ENCODE measurements at regions not wholly inside any gene's neighbourhood (a gene's known extent, or its start where the extent isn't known, plus 50 kb on each side); places are given as distances from the start of the nearest gene placed in this dataset.
A peak's percentile ranks its signal among the peaks of the same experiment; 100 is the strongest.

DNA sequence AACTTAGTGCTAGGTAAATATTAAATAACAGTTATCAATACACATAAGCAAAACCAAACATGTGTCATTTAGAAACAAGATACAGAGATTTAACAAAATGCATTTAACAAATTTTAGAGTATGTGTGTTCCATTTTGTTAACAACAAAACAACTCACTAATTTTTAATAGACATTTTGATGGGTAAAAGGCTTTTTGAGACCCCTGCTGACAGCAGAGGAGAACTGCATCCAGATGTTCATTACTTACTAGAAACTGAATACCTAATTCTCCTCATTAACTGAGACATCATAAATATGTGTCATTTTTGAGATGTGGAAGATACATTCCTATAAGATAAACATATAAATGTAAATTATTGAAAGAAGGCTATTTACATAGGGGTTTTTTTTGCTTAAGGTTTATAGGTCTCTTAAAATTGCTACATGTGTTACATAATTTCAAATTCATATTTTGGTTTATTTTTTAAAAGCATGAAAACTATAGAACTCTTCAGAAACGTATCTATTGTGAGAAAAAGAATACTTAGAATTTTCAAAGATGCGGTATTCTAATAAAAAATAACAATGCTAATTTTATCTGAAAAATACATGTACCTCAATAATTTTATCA lies 1009.8 kb downstream of the TUSC7 start:
- DNase-seq (ENCODE audit: low read depth): peak; percentile 27

DNA sequence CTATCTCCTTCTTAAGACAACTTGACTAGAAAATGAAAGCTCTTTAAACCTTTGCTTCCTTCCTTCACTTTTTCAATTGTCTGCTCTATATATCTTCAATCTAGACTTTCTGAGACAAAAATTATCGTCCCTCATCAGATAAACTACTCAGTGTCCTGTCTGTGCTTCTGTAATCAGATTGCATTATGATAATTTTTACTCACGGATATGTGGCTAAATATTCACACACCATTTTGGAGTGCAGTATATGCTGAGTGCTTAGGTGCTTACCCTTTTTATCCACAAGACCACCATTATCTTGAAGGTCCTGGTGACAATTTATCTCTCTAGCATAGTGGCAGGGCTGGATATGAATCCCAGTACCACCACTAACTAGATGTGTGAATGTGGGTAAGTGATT lies 1012.3 kb downstream of the TUSC7 start:
- DNase-seq (ENCODE audit: low read depth): no peak

DNA sequence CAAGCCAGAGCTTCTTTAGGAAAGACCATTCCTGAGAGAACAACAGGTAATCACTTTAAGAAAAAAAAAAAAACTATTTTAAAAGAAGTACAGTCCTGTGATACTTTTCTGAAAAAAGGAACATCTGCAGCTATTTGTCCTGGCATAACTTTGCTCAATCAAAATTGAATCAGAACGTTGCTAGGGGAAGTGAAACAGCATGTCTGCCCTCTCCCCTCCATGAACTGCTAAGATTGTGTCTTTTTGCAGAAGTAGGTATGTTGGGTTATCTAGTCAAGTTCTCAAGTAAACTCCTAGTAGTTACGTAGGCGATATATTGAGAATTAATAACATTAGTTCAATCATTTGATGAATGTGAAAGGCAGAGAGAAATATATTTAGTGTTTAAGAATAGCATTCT lies 1013.3 kb downstream of the TUSC7 start:
- DNase-seq (ENCODE audit: low read depth): no peak

DNA sequence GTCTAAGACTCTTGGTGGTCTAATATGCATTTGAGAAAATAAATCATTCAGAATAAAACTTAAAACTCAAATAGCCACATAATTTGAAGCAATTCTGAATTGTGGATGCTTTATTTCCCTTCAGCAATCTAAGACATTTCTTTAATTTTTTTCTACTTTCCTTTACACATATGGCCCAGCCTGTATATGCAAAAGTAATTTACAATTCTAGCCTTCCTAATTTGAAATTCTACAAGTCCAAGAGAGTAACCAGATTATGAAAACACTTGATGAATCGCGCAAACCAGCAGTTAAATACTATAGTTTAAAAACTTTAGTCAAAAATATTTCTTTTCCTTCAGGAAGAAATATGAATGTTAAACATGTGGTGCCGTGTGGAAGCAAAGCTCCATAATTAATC lies 1014.2 kb downstream of the TUSC7 start:
- DNase-seq (ENCODE audit: low read depth): no peak

DNA sequence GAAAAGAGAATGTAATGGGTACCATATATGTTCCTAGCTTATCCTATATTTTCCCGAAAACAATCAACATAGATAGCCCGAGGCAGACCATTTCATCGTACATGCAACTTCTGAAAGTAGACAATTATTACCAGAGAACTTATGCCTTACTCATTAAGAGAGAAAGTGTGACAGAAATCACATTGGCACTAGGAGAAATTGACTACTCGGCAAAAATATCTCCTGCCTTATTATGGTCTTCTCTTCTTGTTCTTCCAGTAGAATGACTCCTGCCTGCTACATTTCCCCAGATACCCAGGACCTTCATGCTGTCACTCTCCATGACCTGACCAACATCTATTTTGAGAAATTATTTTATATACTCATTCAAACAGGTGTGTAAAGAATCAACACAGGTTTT lies 1015.7 kb downstream of the TUSC7 start:
- no peak for DNase-seq (ENCODE audit: low read depth)

DNA sequence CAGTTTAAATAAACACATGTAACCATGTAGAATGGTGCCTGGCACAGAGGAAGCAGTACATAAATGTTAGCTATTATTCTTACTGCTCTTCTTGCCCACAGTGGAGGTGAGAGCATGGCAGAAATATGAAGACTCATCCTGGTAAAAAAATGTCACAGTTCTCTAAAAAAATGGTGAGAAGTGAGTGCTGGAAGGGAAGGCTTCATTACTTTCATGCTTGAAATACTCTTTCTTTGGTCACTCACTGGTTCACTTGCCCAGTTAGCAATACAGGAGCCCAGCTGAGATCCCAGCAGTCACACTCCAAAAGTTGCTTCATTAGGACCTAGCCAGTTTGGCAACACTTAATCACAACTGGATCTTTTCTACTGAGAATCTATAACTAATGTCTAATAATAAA lies 1017.2 kb downstream of the TUSC7 start:
- DNase-seq (ENCODE audit: low read depth): no peak

DNA sequence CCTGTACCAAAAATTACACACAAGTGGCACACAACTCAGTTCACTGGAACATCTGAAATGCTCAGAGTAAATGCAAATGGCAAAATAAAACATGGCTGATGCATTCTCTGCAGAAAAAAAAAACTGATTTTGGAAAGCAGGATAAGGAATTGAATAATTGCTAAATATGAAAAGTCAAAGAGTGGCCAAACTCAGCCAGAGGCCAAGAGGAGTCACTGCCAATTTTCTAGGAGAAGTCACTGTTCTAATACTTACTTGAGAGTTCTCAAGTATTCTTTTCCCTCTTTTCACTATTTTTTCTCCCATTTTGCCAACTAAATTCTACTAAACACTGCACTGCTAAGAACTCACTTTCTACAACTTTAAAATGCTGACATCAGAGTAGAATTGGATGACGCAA lies 1018.6 kb downstream of the TUSC7 start:
- DNase-seq (ENCODE audit: low read depth): no peak

DNA sequence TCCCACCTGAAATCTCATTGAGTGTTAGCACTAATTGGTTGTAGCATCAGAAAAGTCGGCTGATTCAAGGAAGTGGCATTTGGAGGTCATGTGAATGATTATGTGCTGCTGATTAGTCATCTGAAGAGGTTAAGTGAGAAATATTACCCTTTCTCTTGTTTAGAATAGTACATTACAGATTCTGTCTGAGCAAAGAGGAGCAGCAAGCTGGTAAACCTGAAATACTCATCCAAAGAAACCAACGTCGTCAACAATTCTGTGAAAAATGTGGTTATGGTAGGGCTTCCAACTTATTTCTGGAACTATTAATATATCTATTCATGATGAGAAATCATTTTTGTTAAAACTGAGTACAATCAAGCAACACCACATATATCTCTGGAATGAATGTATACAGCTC lies 1024.9 kb downstream of the TUSC7 start:
- DNase-seq (ENCODE audit: low read depth): peak; percentile 69

DNA sequence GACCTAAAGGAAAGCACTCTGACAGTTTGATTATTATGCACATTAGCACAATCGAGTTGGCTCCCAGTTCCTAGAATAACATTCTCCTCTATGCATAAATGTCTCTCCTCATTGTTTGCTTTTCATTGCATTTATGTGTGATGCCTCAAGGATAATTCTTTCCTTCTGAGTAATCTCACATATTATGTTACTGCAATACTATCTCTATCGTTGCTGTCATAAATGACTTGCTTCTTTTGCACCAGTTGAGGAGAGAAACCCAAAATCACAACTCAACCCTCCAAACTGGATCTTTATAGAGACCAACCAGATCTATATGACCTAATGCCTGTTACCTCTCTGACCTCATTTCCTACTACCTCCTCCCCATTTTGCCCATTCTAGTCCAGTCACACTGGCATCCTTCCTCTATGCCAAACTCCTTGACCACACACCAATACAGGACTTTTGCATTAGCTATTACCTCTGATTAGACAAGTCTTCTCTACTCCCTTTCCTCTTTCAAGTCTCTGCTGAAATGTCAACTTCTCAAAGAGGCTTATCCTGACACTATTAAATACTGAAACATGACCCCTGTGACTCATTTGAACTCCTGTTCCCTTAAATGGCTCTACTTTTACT lies 1026.0 kb downstream of the TUSC7 start:
- DNase-seq (ENCODE audit: low read depth): peak; percentile 68

DNA sequence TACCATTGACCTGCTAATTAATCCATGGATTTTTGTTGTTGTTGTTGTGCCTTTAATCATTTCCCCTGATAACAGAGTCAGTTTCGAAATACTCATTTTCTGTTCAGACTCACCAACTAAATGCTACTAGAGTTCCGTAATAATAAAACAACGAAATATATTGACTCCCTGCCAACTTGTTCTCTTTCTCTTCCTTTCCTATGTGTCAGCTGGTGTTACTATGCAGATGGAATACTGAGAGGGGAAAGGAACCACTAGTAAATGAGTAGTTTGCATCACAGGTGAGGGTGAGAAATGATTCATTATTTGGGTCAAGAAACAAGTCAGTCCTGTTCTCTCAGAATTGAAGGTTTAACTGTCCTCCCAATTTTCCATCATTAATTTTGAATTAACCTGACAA lies 1027.3 kb downstream of the TUSC7 start:
- peak; percentile 45 for DNase-seq (ENCODE audit: low read depth)

DNA sequence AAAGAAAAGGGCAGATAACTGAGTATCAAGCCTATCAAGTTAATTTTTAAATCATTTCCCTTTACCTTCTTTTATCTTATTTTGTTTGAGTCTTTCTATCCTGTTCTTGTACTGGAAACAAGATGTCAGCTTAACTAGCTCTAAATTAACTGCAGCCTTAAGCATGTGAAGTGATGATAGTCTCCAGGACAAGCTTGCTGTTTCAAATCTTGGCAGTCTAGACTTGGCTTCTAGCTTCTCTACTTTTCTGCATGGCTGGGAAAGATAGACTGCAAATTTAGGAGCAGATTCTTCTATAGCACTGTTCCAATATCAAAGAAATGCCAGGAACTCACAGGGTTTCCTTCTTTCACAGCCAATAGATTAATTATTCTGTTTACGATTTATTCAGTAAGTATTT lies 1034.4 kb downstream of the TUSC7 start:
- no peak for DNase-seq (ENCODE audit: low read depth)

DNA sequence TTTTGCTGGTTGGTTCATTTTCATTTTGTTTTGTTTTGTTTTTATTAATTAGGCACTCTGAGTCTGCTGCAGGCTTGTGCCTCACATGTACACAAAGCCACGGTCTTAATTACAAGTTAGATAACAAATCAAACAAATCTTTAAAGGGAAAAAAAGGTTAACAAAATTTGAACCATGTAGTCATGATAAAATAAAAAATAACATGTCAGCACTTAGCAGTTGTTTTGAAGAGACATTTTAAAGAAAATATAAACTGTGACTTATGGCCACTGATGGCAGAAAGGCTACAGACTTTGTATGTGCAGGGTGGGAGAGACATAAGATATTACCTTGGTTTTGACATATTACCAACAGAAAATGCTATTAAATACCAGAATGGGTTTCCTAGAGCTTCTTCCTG lies 1035.4 kb downstream of the TUSC7 start:
- DNase-seq (ENCODE audit: low read depth): no peak

DNA sequence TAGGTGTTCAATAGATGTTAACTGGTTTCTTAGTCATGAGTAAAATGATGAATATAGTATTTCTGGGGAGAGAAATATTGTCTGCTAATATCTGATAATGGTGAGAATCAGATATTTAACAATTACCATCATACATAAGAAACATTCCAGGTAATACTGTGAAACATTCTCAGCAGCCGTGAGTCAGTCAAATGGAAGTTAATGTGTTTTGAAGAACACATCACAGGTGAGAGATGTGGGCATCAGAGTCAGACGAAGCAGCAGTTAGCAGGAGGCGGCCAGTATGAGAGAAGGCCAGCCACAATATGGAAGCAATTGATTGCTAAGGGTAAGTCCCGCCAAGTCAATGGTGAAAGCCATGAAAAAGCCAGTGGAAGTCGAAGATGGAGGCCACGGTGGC lies 1035.9 kb downstream of the TUSC7 start:
- no peak for DNase-seq (ENCODE audit: low read depth)

DNA sequence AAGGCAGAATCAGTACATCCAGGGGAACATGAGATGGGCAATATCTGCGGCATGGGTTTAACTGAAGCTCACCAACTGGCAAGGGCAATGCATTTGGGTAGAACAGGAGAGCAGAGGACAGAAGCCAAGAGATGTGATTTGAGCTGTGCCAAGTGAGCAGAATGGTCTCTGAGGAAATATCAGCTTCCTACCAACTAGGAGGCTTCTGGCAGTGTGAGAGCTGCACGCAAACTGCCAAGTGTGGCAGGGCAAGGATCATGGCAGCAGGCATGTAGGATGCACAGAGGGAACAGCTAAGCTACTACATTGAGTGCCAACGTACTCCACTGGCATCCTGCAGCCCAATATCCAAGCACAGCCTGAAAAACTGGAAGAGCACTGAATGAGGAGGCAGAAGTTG lies 1036.5 kb downstream of the TUSC7 start:
- no peak for DNase-seq (ENCODE audit: low read depth)

DNA sequence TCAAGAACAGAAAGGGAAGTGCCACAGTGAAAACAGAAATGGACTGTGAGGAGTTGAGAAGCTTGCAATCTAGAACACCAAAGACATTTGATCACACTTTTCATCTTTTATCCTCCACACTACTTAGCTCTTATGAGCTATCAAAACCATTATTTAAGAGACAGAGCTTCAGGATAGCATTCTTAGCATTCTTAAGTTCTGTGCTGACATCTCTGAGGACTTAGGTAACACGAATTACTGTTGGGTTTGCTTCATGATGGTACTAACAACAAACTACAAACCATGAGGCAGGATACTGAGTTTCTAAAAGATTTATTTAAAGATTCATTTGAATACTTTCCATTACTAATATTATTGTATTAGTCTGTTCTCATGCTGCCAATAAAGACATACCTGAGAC lies 1038.6 kb downstream of the TUSC7 start:
- DNase-seq (ENCODE audit: low read depth): no peak

DNA sequence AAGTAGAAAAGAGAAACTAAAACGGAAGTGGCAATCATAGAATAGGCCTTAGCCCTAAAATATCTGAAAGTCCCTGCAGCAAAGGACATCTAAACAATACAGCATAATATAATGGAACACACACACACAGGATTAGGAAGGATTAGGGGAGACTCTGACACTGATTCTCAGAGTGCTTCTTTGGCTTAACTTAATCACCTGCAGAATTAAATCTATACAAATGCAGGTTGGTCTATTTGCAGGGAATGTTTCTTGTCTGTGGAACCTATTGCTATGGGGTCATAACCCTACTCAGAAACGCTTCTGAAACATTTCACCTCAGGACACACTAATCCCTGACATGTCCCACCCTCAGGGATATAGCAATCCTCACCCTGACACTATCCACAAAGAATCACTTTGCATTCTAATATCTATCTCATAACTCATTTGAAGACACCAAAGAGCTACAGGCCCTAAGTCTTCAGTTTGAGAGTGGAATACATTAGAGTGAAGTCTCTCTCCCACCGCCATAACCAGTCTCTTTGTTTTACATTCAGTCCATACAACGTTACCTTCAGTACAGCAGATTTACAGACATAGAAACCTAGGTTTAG lies 1041.2 kb downstream of the TUSC7 start:
- DNase-seq (ENCODE audit: low read depth): no peak

DNA sequence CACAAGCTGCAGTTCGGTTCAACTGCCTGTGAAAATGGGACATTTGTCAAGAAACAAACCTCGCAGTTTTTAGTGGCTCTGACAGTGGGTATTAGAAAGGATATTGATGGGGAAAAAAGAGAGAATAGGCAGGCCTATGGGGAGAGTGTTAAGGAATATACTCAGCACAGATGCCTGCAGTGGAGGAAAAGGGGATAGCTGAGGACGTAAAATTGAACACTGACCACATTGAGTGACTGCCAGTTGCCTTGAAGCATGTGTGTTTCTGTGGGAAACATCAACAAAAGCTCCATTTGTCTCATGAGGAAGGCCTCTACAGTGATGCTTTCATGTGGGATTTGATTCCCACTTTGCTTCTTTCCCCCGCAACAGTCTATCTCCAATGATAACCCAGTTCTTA lies 1042.1 kb downstream of the TUSC7 start:
- DNase-seq (ENCODE audit: low read depth): no peak

DNA sequence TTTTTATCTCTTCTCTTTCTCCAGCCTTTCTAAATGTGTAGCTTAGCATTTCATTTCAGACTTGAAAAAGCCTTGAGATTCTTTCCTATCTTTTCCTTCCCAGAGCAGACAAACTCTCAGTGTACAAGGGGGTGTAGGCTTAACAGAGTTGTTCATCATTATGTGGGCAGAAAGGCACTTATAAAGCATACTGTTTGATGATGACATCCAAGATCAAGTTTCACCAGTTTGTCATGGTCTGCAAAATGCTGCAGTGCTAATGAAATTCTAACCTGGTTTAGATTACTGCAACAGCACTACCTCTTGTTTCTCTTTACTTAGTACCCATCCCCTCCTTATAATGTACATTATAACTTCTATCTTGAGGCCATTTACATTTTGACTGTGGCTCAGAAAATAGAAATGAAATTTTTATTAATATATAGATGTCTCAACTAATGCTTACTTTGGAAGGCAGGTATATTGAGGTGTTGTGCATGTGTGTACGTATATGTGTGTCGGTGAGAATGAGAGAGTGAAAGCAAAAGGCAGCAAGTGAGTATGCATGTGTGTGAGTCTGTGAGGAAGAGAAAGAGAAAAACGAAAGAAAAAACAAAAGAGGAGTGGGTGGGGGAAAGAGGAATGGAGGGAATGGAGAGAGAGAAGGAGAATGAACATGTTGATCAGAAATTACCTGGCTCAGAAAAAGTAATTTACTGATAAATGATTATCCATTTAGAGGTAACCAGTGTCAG lies 1043.6 kb downstream of the TUSC7 start:
- no peak for DNase-seq (ENCODE audit: low read depth)

DNA sequence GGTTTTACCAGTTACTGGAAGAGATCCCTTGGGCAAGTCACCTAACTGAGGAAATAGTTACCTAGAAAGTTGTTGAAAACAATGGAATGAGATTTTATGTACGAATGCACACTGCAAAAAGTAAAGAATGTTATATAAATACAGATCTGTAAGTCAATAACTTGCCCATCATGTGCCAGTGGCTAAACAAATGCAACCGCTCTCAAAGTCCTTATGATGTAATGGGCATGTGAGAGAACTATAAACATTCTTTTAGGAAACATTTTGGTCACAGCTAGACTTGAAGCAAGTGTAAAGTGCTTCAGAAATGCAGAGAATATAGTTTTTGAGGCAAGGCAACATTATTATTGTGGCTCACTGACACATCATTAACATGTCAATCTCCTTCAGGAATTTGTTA lies 1044.5 kb downstream of the TUSC7 start:
- no peak for DNase-seq (ENCODE audit: low read depth)

DNA sequence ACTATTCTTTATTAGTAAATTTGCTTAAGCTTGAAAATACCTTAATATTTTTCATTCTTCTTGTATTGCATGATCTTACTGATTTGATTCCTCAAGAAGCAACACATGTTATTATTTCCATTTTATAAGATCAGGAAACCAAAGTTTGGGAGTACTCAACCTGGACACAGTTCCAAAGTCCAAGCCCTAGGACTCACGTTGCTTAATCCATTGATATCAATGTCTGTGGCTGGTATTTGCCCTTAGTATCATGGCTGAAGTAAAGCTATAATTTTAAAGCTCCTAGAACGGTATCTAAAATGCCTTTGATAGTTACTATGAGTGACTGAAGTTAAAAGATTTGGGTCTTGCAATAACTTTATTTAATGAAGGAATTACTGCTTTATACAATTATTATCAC lies 1045.3 kb downstream of the TUSC7 start:
- no peak for DNase-seq (ENCODE audit: low read depth)

DNA sequence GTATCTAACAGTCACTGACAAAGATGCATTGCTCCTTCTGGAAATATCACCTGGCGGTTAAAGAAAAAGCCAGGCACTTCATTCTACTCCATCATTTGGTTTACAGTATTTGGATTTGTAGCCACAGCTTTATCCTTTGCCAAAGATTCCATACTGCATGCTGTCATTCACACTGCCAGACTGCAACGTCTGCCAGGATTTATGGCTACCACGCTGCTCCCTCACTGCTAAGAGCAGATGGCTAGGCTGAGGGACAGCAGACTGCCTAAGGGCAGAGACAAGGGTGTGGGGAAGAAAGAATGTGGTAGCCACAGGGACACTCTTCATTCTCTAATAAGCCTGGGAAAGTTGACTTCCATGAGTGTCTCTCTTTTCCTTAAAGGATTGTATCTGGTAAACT lies 1047.0 kb downstream of the TUSC7 start:
- no peak for DNase-seq (ENCODE audit: low read depth)

DNA sequence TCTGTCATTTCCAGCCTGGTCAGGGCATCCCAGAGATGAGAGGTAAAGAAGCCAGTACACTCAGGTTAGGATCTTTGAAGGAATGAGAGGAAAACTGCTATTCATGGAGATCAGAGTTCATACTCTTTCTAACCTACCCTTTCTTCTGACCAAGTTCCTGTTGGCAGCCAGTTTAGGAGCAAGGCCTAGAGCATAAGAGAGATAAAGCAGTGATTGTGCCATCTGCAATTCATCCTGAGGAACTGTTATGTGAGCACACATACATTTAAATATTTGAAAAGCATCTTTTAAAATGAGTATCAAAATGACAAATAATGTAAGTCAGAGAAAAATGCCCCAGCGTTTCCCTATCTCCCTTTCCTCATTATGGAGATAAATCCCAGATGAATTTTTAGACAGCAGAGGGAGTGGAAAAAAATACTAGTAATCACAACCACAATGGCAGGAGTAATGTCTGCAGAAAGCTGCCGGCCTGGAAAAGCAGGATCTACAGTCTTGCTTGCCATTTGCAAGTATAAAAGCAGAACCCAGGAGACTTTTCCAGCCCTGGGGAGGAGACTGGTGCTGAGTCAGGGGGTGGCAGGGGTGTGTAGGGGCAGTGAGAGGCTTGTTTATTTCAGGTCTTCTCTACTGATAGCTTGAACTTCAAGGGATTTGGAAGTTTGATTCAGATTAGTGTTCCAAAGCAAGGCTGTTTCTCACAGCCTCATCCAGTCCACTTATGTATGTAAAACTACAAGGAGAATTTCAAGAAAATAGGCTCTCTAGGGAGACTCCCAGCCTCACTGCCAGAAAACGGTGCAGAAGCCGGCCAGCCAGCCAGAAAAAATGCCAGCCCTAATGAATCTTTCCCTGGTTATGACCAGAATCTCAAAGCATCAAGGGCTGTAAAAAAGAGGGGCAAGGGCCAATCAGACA lies 1052.4 kb downstream of the TUSC7 start:
- DNase-seq (ENCODE audit: low read depth): no peak

All from renal cortical epithelial cell (primary cell).